Esophagus squamous epithelium (tissue), 4 donors: ENCODE measurements at regions not wholly inside any gene's neighbourhood (a gene's known extent, or its start where the extent isn't known, plus 50 kb on each side); places are given as distances from the start of the nearest gene placed in this dataset.

ENCODE experiments used
- CTCF ChIP-seq, 6 experiments: fragments of 450-650 bp in 4 of 6; fragments of 200-600 bp in 2 of 6; sonication (generic) in 2 of 6; IDR thresholded peaks; one replicate each; pipeline ENCODE4 v1.5.1; 2016 to 2019; ENCODE audit warnings: antibody characterized with exemption in 6 of 6, mild to moderate bottlenecking in 4 of 6, moderate library complexity in 4 of 6
- POLR2A ChIP-seq, 4 donors: fragments of 450-650 bp; IDR thresholded peaks; one replicate each; pipeline ENCODE4 v1.6.1; 2017; ENCODE audit warnings: antibody characterized with exemption in 4 of 4, mild to moderate bottlenecking in 4 of 4, moderate library complexity in 3 of 4

DNA sequence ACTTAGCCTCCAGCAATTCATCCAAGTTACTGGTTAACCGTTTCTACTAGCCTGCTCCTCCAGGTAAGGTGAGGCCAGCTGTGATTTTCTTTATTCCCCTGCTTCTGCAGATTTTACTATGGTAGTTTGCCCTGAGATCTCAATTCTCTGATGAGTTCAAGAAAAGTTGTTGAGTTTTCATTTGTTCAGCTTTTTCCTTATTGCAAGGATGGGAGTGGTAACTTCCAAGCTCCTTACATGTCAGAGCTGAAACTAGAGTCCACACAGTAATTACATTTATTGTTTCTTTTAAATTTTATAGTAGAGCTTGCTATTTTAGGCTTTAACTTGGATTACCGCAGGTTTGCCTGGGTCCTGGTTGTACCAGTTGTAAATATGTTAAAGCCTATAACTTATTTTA lies 76.9 kb upstream of the ZRANB2 start:
- no peak for TF ChIP-seq CTCF (IDR thresholded peaks at IDR 0.05)
- no peak for TF ChIP-seq POLR2A (IDR thresholded peaks at IDR 0.05)
